ENCODE measurements at regions not wholly inside any gene's neighbourhood (a gene's known extent, or its start where the extent isn't known, plus 50 kb on each side); places are given as distances from the start of the nearest gene placed in this dataset.
"Not testable (repeated sequence)": the region's sequence is repeated elsewhere in the genome, so short reads cannot be mapped to it uniquely, and the experiment has no call there.

- ATAC-seq (ENCODE audit: low read depth); H3K4me1 Mint-ChIP-seq; POLR2A ChIA-PET; H3K27me3 Mint-ChIP-seq; H3K4me3 Mint-ChIP-seq; H3K36me3 Mint-ChIP-seq; H3K27ac Mint-ChIP-seq; DNase-seq; H3K9me3 Mint-ChIP-seq: not testable (repeated sequence)
Observed at GRCh38 chr15:20473465-20473864, 68.1 kb downstream of the GOLGA6L6 start.

DNA sequence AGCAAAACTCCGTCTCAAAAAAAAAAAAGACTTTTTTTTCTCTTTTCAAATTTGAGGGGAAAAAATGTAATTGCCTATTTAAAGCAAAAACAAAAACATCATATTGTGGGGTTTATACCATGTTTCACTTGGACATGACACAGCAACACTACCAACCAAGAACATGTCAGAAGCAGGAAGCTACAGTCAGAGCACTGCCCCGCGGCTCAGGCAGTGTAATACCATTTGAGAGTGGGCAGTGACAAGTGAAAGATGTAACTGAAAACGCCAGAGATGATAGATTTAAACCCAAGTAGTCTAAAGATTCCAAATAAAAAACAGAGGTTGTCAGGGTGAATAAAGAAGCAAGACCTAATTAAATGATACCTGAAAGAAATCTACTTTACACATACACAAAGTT lies 68.6 kb downstream of the GOLGA6L6 start:
- H3K4me1 Mint-ChIP-seq; DNase-seq; H3K9me3 Mint-ChIP-seq; H3K27me3 Mint-ChIP-seq; ATAC-seq (ENCODE audit: low read depth); H3K27ac Mint-ChIP-seq; H3K36me3 Mint-ChIP-seq; POLR2A ChIA-PET; H3K4me3 Mint-ChIP-seq: not testable (repeated sequence)

GRCh38 chr15:20470810-20471209 lies 70.8 kb downstream of the GOLGA6L6 start:
- DNase-seq; H3K27ac Mint-ChIP-seq; ATAC-seq (ENCODE audit: low read depth); POLR2A ChIA-PET; H3K4me1 Mint-ChIP-seq; H3K9me3 Mint-ChIP-seq; H3K36me3 Mint-ChIP-seq; H3K4me3 Mint-ChIP-seq; H3K27me3 Mint-ChIP-seq: not testable (repeated sequence)

DNA sequence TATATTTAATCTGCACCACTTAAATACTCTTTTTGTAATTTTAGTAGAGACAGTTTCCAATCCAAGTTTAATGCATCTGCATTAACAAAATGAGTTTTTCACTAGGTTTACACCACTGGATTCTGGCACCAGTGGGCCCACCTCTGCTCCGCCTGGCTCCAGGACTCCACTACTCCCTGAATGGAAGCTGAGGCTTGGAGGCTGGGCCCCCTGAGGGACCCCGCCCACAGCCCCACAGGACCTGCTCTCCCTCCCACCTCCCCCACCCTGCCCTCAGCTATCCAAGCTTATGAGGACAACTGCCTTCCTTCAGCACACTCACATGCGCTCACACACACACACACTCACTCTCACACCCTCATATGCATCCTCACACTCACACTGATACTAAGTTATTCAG lies 100.5 kb downstream of the GOLGA6L6 start:
- ATAC-seq (ENCODE audit: low read depth); H3K27ac Mint-ChIP-seq; POLR2A ChIA-PET; H3K27me3 Mint-ChIP-seq; H3K9me3 Mint-ChIP-seq; H3K4me1 Mint-ChIP-seq; H3K4me3 Mint-ChIP-seq; H3K36me3 Mint-ChIP-seq; DNase-seq: not testable (repeated sequence)

DNA sequence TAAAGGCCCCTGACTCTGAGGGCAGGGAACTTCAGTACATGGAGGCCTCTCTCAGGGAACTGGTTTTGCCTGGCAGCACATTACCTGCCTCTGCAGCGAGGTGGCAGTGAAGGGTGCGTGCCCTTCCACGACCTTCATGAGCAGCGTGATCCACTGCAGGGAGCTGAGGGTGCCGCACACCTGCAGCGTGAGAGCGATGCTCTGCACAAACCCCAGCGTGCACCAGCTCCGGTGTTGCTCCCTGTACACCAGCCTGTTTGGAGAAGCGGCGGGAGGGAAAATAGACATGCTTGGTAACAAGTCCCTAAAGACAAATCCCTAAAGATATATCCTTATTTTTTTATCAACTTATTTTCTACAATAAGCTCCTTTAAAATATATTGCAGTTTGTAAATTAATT lies 101.2 kb downstream of the GOLGA6L6 start:
- POLR2A ChIA-PET, H3K4me3 Mint-ChIP-seq: not testable (repeated sequence)

GRCh38 chr15:20439111-20439510 lies 102.5 kb downstream of the GOLGA6L6 start:
- H3K27ac Mint-ChIP-seq; ATAC-seq (ENCODE audit: low read depth); DNase-seq; H3K4me3 Mint-ChIP-seq; POLR2A ChIA-PET; H3K9me3 Mint-ChIP-seq; H3K4me1 Mint-ChIP-seq; H3K36me3 Mint-ChIP-seq; H3K27me3 Mint-ChIP-seq: not testable (repeated sequence)

More for the DNA sequence above, 101.2 kb downstream of the GOLGA6L6 start:
- not testable (repeated sequence) for H3K36me3 Mint-ChIP-seq; ATAC-seq (ENCODE audit: low read depth); H3K4me1 Mint-ChIP-seq; DNase-seq; H3K27ac Mint-ChIP-seq; H3K27me3 Mint-ChIP-seq; H3K9me3 Mint-ChIP-seq

- H3K36me3 Mint-ChIP-seq; H3K9me3 Mint-ChIP-seq; H3K4me3 Mint-ChIP-seq; POLR2A ChIA-PET; H3K27ac Mint-ChIP-seq; ATAC-seq (ENCODE audit: low read depth); H3K4me1 Mint-ChIP-seq; DNase-seq; H3K27me3 Mint-ChIP-seq: not testable (repeated sequence)
Observed at GRCh38 chr15:20438255-20438654, 103.3 kb downstream of the GOLGA6L6 start.

DNA sequence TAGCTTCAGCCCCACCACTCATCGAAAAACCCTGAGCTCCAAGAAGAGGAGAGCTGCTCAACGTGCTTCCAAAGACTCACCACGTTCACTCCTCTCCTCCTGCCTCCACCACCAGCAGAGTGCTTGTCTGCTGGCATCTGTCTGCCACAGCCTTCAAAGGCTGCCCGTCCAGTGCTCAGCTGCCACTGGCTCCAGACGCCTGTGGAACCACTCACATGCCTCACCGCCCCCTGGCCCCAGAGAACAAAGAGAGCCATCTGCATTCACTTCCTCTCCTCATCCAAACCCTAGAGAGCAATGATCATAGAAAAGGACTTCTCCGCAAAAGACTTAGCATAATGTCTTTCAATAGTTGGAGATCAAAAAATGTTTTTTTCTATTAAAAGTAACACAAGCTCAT lies 108.1 kb downstream of the GOLGA6L6 start:
- H3K9me3 Mint-ChIP-seq; ATAC-seq (ENCODE audit: low read depth); DNase-seq; H3K4me1 Mint-ChIP-seq; H3K27ac Mint-ChIP-seq; H3K4me3 Mint-ChIP-seq; POLR2A ChIA-PET; H3K36me3 Mint-ChIP-seq; H3K27me3 Mint-ChIP-seq: not testable (repeated sequence)

GRCh38 chr15:20430495-20430894 lies 111.1 kb downstream of the GOLGA6L6 start:
- H3K4me3 Mint-ChIP-seq; POLR2A ChIA-PET; H3K9me3 Mint-ChIP-seq; H3K27me3 Mint-ChIP-seq; H3K4me1 Mint-ChIP-seq; DNase-seq; H3K27ac Mint-ChIP-seq; ATAC-seq (ENCODE audit: low read depth); H3K36me3 Mint-ChIP-seq: not testable (repeated sequence)

DNA sequence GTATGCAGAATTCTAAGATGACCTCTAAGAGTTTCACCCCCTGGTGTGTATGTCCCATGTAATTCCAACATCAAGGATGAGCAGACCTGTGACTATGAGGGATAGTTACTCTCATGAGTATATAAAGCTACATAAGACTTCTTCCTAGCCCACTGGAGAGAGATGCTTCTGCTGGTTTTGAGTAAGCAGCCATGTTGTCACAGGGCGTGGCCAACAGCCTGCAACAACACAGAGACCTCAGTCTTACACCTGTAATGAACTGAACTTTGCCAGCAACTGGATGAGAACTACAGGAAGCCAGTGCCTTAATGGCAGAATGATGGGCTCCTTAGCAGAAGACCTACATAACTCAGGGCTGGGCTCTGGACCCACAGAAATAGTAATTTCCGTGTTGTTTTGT lies 120.9 kb downstream of the GOLGA6L6 start:
- H3K27ac Mint-ChIP-seq; H3K4me1 Mint-ChIP-seq; H3K36me3 Mint-ChIP-seq; ATAC-seq (ENCODE audit: low read depth); H3K9me3 Mint-ChIP-seq; POLR2A ChIA-PET; H3K27me3 Mint-ChIP-seq; H3K4me3 Mint-ChIP-seq; DNase-seq: not testable (repeated sequence)

DNA sequence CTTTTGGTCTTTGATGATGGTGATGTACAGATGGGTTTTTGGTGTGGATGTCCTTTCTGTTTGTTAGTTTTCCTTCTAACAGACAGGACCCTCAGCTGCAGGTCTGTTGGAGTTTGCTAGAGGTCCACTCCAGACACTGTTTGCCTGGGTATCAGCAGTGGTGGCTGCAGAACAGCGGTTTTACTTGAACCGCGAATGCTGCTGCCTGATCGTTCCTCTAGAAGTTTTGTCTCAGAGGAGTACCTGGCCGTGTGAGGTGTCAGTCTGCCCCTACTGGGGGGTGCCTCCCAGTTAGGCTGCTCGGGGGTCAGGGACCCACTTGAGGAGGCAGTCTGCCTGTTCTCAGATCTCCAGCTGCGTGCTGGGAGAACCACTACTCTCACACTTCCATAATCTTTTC lies 125.0 kb downstream of the GOLGA6L6 start:
- H3K36me3 Mint-ChIP-seq; H3K4me3 Mint-ChIP-seq; ATAC-seq (ENCODE audit: low read depth); H3K9me3 Mint-ChIP-seq; POLR2A ChIA-PET; H3K27ac Mint-ChIP-seq; DNase-seq; H3K4me1 Mint-ChIP-seq; H3K27me3 Mint-ChIP-seq: not testable (repeated sequence)

DNA sequence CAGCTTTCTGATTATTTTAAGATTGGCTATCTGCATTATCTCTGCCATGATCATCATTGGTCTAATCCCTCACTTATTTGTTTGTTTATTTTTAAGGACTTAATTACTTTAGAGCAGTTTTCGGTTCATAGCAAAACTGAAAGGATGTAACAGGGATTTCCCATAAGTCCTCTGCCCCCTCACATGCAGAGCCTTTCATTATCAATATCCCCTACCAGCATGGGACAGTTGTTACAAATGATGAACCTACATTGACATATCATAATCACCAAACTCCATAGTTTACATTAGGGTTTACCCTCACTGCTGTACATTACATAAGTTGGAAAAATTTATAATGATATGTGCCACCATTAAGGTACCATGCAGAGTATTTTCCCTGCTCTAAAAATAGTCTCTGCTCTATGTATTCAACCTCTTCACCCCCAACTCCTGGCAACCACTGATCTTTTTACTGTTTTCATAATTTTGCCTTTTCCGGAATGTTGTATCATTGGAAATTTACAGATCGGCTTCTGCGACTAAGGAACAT lies 131.9 kb downstream of the GOLGA6L6 start:
- H3K27ac Mint-ChIP-seq; H3K4me3 Mint-ChIP-seq; DNase-seq; H3K4me1 Mint-ChIP-seq; H3K36me3 Mint-ChIP-seq; POLR2A ChIA-PET; H3K9me3 Mint-ChIP-seq; ATAC-seq (ENCODE audit: low read depth); H3K27me3 Mint-ChIP-seq: not testable (repeated sequence)

- H3K4me3 Mint-ChIP-seq, result no peak overlapping the region
Observed at GRCh38 chr15:20409247-20409646, 132.4 kb downstream of the GOLGA6L6 start.

DNA sequence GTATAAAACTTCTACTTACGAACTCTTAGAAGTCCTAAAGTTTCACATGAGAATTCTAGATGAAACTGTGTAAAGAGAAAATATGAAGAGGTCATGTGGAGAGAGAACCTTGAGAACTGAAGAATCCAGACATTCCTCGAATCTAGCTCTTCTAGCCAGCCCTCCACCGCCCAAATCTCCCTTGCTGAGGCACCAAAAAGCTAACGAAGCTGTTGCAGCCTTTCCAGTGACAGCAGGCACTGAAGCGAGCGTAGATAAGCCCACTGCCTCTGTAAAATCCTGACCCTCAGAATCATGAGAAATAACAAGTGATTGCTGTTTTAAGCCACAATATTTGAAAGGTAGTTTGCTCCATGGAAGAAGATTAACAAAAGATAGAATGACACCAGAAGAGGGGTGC lies 134.0 kb downstream of the GOLGA6L6 start:
- Mint-ChIP-seq H3K4me1 (no peaks in the 10 kb centered on the region), H3K27me3 (no peaks in the 10 kb centered on the region), H3K9me3 (no peaks in the 10 kb centered on the region), H3K36me3 (no peaks in the 10 kb centered on the region), H3K4me3 (no peak overlapping the region), H3K27ac (no peak overlapping the region)
- DNase-seq (no peak), ATAC-seq (ENCODE audit: low read depth) (no peak)
- POLR2A ChIA-PET, result no interaction called here

More at GRCh38 chr15:20409247-20409646, 132.4 kb downstream of the GOLGA6L6 start:
- no peak for DNase-seq
- Mint-ChIP-seq H3K9me3 (no peaks in the 10 kb centered on the region), H3K4me1 (no peaks in the 10 kb centered on the region), H3K27me3 (no peaks in the 10 kb centered on the region), H3K27ac (no peak overlapping the region), H3K36me3 (no peaks in the 10 kb centered on the region)
- ATAC-seq (ENCODE audit: low read depth), result no peak
- POLR2A ChIA-PET, result no interaction called here

GRCh38 chr15:20404571-20404970 lies 137.0 kb downstream of the GOLGA6L6 start:
- H3K27me3 Mint-ChIP-seq; DNase-seq; H3K4me3 Mint-ChIP-seq; H3K36me3 Mint-ChIP-seq; H3K27ac Mint-ChIP-seq; POLR2A ChIA-PET; H3K9me3 Mint-ChIP-seq; ATAC-seq (ENCODE audit: low read depth); H3K4me1 Mint-ChIP-seq: not testable (repeated sequence)

Data from activated naive CD8-positive, alpha-beta T cell treated with anti-CD3 and anti-CD28 coated beads, Interleukin-2, amount 10 ng/mL, durations not matched to agents 7 days and 5 days (primary cell).